Vagina (tissue), 2 donors: ENCODE measurements at regions not wholly inside any gene's neighbourhood (a gene's known extent, or its start where the extent isn't known, plus 50 kb on each side); places are given as distances from the start of the nearest gene placed in this dataset.

ENCODE experiments used
- POLR2A ChIP-seq, 2 donors: fragments of 450-650 bp; IDR thresholded peaks; one replicate each; pipeline ENCODE4 v1.6.1; 2017; ENCODE audit warnings: antibody characterized with exemption in 2 of 2, mild to moderate bottlenecking in 2 of 2, moderate library complexity in 2 of 2
- TF ChIP-seq, protein P1 (sequence below), 3 experiments: fragments of 450-650 bp in 2 of 3; fragments of 200-600 bp in 1 of 3; sonication (generic) in 1 of 3; IDR thresholded peaks; one replicate each; pipeline ENCODE4 v1.5.1; 2017 to 2019; ENCODE audit warnings: antibody characterized with exemption in 3 of 3, mild to moderate bottlenecking in 2 of 3, moderate library complexity in 2 of 3

GRCh38 chr12:124694250-124694649 lies 126.8 kb upstream of the NCOR2 start:
- TF ChIP-seq, protein P1, sequence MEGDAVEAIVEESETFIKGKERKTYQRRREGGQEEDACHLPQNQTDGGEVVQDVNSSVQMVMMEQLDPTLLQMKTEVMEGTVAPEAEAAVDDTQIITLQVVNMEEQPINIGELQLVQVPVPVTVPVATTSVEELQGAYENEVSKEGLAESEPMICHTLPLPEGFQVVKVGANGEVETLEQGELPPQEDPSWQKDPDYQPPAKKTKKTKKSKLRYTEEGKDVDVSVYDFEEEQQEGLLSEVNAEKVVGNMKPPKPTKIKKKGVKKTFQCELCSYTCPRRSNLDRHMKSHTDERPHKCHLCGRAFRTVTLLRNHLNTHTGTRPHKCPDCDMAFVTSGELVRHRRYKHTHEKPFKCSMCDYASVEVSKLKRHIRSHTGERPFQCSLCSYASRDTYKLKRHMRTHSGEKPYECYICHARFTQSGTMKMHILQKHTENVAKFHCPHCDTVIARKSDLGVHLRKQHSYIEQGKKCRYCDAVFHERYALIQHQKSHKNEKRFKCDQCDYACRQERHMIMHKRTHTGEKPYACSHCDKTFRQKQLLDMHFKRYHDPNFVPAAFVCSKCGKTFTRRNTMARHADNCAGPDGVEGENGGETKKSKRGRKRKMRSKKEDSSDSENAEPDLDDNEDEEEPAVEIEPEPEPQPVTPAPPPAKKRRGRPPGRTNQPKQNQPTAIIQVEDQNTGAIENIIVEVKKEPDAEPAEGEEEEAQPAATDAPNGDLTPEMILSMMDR (IDR thresholded peaks at IDR 0.05), result no peak
- TF ChIP-seq POLR2A (IDR thresholded peaks at IDR 0.05), result no peak
